Activated B cell treated with CpG ODN at 0.5 μM for 24 hours (primary cell): ENCODE measurements at regions not wholly inside any gene's neighbourhood (a gene's known extent, or its start where the extent isn't known, plus 50 kb on each side); places are given as distances from the start of the nearest gene placed in this dataset.

Source experiments
- ATAC-seq: fragments of 200-7000 bp; cut with Tn5 transposase; one replicate; pipeline ENCODE4 v1.10.0; 2021; ENCODE audit warnings: low read depth, mild to moderate bottlenecking, moderate library complexity
- CTCF ChIA-PET: fragments of 350-600 bp; sonication (Branson Sonifier 250); formaldehyde crosslinking; loops from one replicate; lab custom pipeline; 2021; ENCODE audit warnings: antibody characterized with exemption; lab: Charles Lee
- POLR2A ChIA-PET: fragments of 350-600 bp; sonication (Branson Sonifier 250); formaldehyde crosslinking; loops from one replicate; lab custom pipeline; 2021; ENCODE audit warnings: antibody characterized with exemption; lab: Charles Lee
- DNase-seq: peaks from one replicate; pipeline ENCODE4 v3.0.0; 2022
- H3K27ac Mint-ChIP-seq: one replicate; pipeline ENCODE4 v1.8.0; 2020; ENCODE audit warnings: mixed read lengths
- H3K27me3 Mint-ChIP-seq: one replicate; pipeline ENCODE4 v1.8.0; 2021; ENCODE audit warnings: mixed read lengths
- H3K36me3 Mint-ChIP-seq: one replicate; pipeline ENCODE4 v1.8.0; 2021; ENCODE audit warnings: low read depth, mixed read lengths
- H3K4me1 Mint-ChIP-seq: one replicate; pipeline ENCODE4 v1.8.0; 2021; ENCODE audit warnings: mixed read lengths
- H3K4me3 Mint-ChIP-seq: one replicate; pipeline ENCODE4 v1.8.0; 2020; ENCODE audit warnings: mild to moderate bottlenecking, mixed read lengths
- H3K9me3 Mint-ChIP-seq: one replicate; pipeline ENCODE4 v1.8.0; 2020; ENCODE audit warnings: mixed read lengths
- intact Hi-C: fragments of 100-400 bp; cut with micrococcal nuclease; formaldehyde crosslinking; loops from one replicate; pipeline ENCODE4 v1.15.1; 2024
- TF ChIP-seq, protein P1 (sequence below): fragments of 200-600 bp; IDR thresholded peaks from one replicate; pipeline ENCODE4 v1.8.0; 2022; ENCODE audit warnings: antibody characterized with exemption, mild to moderate bottlenecking

DNA sequence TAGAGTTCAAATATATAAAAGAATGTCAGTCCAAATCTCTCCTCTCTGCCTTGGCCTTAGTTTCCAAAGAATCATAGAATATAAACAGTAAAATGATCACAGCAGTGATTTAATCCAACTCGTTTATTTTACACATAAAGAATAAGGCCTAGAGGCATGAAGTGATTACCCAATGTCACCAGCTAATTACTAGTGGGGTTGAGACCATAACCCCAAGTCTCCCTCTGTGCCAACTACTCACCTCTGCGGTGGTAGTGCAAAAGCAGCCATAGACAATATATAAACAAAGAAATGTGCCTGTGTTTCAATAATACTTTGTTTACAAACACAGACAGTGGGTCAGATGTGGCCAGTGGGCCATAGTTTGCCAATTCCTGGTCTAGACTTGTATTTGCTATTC is 96.6 kb upstream of the FAT3 start:
- ChIA-PET POLR2A (no interaction called here), CTCF (no interaction called here)
- H3K36me3 Mint-ChIP-seq: no peaks in the 10 kb centered on the region
- intact Hi-C loops: no loop called here
- no peak overlapping the region for H3K27ac Mint-ChIP-seq
- no peaks in the 10 kb centered on the region for H3K4me1 Mint-ChIP-seq
- ATAC-seq: no peak
- no peaks in the 10 kb centered on the region for H3K9me3 Mint-ChIP-seq
- H3K4me3 Mint-ChIP-seq: no peak overlapping the region
- DNase-seq: no peak
- no peaks in the 10 kb centered on the region for H3K27me3 Mint-ChIP-seq
- TF ChIP-seq, protein P1, sequence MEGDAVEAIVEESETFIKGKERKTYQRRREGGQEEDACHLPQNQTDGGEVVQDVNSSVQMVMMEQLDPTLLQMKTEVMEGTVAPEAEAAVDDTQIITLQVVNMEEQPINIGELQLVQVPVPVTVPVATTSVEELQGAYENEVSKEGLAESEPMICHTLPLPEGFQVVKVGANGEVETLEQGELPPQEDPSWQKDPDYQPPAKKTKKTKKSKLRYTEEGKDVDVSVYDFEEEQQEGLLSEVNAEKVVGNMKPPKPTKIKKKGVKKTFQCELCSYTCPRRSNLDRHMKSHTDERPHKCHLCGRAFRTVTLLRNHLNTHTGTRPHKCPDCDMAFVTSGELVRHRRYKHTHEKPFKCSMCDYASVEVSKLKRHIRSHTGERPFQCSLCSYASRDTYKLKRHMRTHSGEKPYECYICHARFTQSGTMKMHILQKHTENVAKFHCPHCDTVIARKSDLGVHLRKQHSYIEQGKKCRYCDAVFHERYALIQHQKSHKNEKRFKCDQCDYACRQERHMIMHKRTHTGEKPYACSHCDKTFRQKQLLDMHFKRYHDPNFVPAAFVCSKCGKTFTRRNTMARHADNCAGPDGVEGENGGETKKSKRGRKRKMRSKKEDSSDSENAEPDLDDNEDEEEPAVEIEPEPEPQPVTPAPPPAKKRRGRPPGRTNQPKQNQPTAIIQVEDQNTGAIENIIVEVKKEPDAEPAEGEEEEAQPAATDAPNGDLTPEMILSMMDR: no peak

DNA sequence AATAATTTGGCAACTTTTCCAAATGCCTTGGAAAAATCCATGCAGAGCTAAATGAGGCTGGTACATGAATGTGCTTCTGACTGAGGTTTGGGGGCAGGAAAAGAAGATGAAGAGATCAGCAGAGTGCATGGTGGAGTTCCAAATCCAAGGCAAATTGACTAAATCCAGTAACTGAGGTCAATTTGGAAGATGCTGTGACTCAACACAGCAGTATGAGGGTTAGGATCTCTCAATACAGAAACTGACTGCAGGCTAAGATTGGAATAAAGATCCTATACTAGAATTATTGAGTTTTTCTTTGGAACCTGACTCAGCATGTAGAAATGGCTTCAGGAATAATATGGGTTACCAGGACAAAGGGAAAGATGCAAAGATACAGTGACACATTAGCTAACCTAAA is 99.3 kb upstream of the FAT3 start:
- intact Hi-C loops: no loop called here
- H3K27me3 Mint-ChIP-seq: no peaks in the 10 kb centered on the region
- peaks cover 6% of the 10 kb centered on the region for H3K9me3 Mint-ChIP-seq
- DNase-seq: no peak
- TF ChIP-seq, protein P1: no peak
- H3K4me3 Mint-ChIP-seq: no peak overlapping the region
- ChIA-PET POLR2A (no interaction called here), CTCF (no interaction called here)
- no peaks in the 10 kb centered on the region for H3K36me3 Mint-ChIP-seq
- H3K4me1 Mint-ChIP-seq: no peaks in the 10 kb centered on the region
- ATAC-seq: no peak
- H3K27ac Mint-ChIP-seq: no peak overlapping the region

DNA sequence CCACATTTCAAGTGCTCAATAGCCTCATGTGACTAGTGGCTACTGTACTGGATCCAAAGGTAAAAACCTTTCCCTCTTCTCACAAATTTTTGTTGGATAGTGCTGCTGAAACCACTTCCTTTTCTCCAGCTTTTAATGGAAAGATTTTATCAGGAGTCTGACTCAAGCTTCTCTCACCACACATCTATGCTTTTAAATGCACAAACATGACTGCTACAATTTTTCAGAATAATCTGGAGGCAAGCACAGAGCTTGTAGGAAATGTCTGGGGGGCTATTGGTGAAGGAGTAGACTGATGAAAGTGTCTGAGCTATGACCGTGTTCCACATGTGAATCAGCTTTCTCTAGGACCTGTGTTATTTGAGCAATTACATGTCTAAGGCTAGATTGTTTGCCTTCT is 101.1 kb upstream of the FAT3 start:
- CTCF ChIA-PET: no interaction called here
- TF ChIP-seq, protein P1: no peak
- POLR2A ChIA-PET: no interaction called here
- Mint-ChIP-seq H3K27me3 (no peaks in the 10 kb centered on the region), H3K4me1 (no peaks in the 10 kb centered on the region), H3K36me3 (no peaks in the 10 kb centered on the region), H3K9me3 (peaks cover 15% of the 10 kb centered on the region), H3K27ac (no peak overlapping the region), H3K4me3 (no peak overlapping the region)
- no peak for DNase-seq
- intact Hi-C loops: no loop called here
- ATAC-seq: no peak

DNA sequence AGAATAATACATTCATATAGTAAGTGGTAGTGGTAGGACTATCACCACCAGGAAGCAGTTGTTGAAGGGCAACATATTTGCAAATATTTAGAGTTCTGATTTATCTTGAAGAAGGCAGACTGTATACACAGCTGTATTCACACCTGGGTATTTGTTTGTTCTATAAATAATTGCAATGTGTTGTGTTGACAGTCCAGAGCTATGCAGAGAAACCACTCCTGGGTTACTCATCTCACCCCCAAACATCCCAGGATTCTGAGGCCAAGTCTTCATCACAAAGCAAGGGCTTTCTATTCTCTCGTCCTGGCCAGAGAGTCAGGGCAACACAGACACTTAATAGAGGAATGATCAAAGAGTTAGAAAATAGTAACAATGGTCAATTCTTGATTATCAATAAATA is 102.1 kb upstream of the FAT3 start:
- H3K36me3 Mint-ChIP-seq: no peaks in the 10 kb centered on the region
- ATAC-seq: no peak
- no peak overlapping the region for H3K4me3 Mint-ChIP-seq
- H3K27me3 Mint-ChIP-seq: no peaks in the 10 kb centered on the region
- ChIA-PET POLR2A (no interaction called here), CTCF (no interaction called here)
- H3K27ac Mint-ChIP-seq: no peak overlapping the region
- H3K4me1 Mint-ChIP-seq: no peaks in the 10 kb centered on the region
- DNase-seq: no peak
- intact Hi-C loops: no loop called here
- H3K9me3 Mint-ChIP-seq: peaks cover 15% of the 10 kb centered on the region
- TF ChIP-seq, protein P1: no peak

DNA sequence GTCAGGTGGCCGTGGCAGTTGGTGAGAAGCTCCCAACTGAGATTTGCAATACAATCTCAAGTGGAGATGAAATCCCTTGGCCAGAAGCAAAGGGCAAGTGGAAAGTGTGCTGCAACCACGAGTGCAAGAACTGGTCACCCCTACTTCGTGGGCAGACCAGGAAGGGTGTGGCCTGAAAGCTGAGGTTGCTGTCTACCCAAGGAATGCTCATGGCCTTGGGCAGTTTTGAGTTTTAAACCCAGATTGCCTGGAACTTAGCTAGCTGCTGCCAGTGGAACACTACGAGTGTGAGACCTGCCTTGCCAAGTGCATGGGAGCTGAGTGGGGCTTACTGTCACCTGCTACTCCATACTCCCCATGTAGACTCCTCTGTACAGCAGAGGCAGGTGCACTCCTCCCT is 113.3 kb upstream of the FAT3 start:
- no peaks in the 10 kb centered on the region for H3K27me3 Mint-ChIP-seq
- ChIA-PET POLR2A (no interaction called here), CTCF (no interaction called here)
- TF ChIP-seq, protein P1: no peak
- ATAC-seq (no peak), DNase-seq (no peak)
- H3K36me3 Mint-ChIP-seq: no peaks in the 10 kb centered on the region
- no peak overlapping the region for H3K27ac Mint-ChIP-seq
- intact Hi-C loops: no loop called here
- no peaks in the 10 kb centered on the region for H3K4me1 Mint-ChIP-seq
- no peak overlapping the region for H3K4me3 Mint-ChIP-seq
- H3K9me3 Mint-ChIP-seq: peaks cover 6% of the 10 kb centered on the region
